HepG2 (cell line): ENCODE measurements at regions not wholly inside any gene's neighbourhood (a gene's known extent, or its start where the extent isn't known, plus 50 kb on each side); places are given as distances from the start of the nearest gene placed in this dataset.

Source experiments
- ATAC-seq: fragments of 200-7000 bp; cut with Tn5 transposase; 3 replicates; pipeline ENCODE4 v1.9.1; 2020; ENCODE audit warnings: mild to moderate bottlenecking, moderate library complexity
- BruUV-seq: library from RNA; stranded (reverse); fragments of 400-500 nt; replicated peaks from 2 replicates; lab custom pipeline; 2021; lab: Mats Ljungman, UMichigan
- CTCF ChIA-PET: fragments of 300-600 bp; formaldehyde crosslinking; extraction: SDS; loops from one replicate; lab custom pipeline; 2021; ENCODE audit warnings: low total read pairs, inconsistent platforms, low intra/inter-chr PET ratio; lab: Yijun Ruan, JAX
- POLR2A ChIA-PET: fragments of 350-600 bp; sonication (Branson Sonifier 250); formaldehyde crosslinking; loops from one replicate; lab custom pipeline; 2020; ENCODE audit warnings: antibody characterized with exemption, inconsistent platforms; lab: Yijun Ruan, JAX
- DNase-seq: peaks from one replicate; pipeline ENCODE4 v3.0.0-alpha.2; 2015; ENCODE audit warnings: low spot score
- FAIRE-seq: peaks from 3 replicates; lab custom pipeline; 2011; peaks lifted over from hg19 to GRCh38; lab: Jason Lieb, UNC
- H2AFZ ChIP-seq: one replicate; pipeline ENCODE4 v1.6.1; 2011; ENCODE audit warnings: low read length, inconsistent platforms
- H3K27ac ChIP-seq: fragments of 300-600 bp; 3 replicates; pipeline ENCODE4 v1.8.0; 2011; ENCODE audit warnings: mixed run types, mild to moderate bottlenecking, mixed read lengths, low read length, inconsistent platforms; ENCODE audit not compliant: insufficient read depth; ENCODE audit errors: extremely low read length
- H3K27me3 ChIP-seq, 2 experiments: fragments of 200-600 bp in 1 of 2; 2 replicates in 1 of 2; 3 replicates in 1 of 2; pipeline versions ENCODE4 v1.6.0 to v1.8.0; 2011; ENCODE audit warnings: low read length in 2 of 2, mild to moderate bottlenecking in 2 of 2, moderate library complexity in 2 of 2, inconsistent platforms in 1 of 2; ENCODE audit not compliant: insufficient read depth in 2 of 2, control insufficient read depth in 1 of 2
- H3K36me3 ChIP-seq, 2 experiments: fragments of 200-600 bp in 1 of 2; replicated peaks in 1 of 2; 2 replicates in 1 of 2; 3 replicates in 1 of 2; pipeline versions ENCODE4 v1.5.1 to v1.8.0; 2011; ENCODE audit warnings: low read length in 2 of 2, inconsistent platforms in 1 of 2; ENCODE audit not compliant: insufficient read depth in 2 of 2, control insufficient read depth in 1 of 2
- H3K4me1 ChIP-seq: 2 replicates; pipeline ENCODE4 v1.5.1; 2012; ENCODE audit warnings: low read length, inconsistent platforms; ENCODE audit not compliant: insufficient read depth
- H3K4me2 ChIP-seq: 2 replicates; pipeline ENCODE4 v1.6.0; 2011; ENCODE audit warnings: low read depth, low read length, inconsistent platforms
- H3K4me3 ChIP-seq, 3 experiments: fragments of 200-600 bp in 1 of 3; sonication (generic), shearing (Covaris generic) in 1 of 3; replicated peaks in 1 of 3; 2 replicates each; pipeline ENCODE4 v1.5.1; 2011 to 2016; ENCODE audit warnings: low read length in 3 of 3, inconsistent platforms in 2 of 3, low read depth in 2 of 3, mild to moderate bottlenecking in 2 of 3, control low read depth in 1 of 3, mixed read lengths in 1 of 3; ENCODE audit not compliant: insufficient read depth in 1 of 3
- H3K79me2 ChIP-seq: one replicate; pipeline ENCODE4 v1.6.1; 2011; ENCODE audit warnings: low read length, inconsistent platforms; ENCODE audit not compliant: insufficient read depth
- H3K9ac ChIP-seq: 2 replicates; pipeline ENCODE4 v1.6.0; 2011; ENCODE audit warnings: mild to moderate bottlenecking, low read depth, low read length, inconsistent platforms; ENCODE audit not compliant: insufficient read depth
- H3K9me3 ChIP-seq: 2 replicates; pipeline ENCODE4 v1.5.1; 2012; ENCODE audit warnings: mild to moderate bottlenecking, low read length
- H4K20me1 ChIP-seq: 2 replicates; pipeline ENCODE4 v1.6.0; 2011; ENCODE audit warnings: inconsistent platforms, mild to moderate bottlenecking, low read length, moderate library complexity; ENCODE audit not compliant: insufficient read depth
- CBFB ChIP-seq: sonication (generic); formaldehyde crosslinking; IDR thresholded peaks from 2 replicates; pipeline ENCODE4 v1.4.0; 2020; ENCODE audit warnings: missing genetic modification reagents
- FLYWCH1 ChIP-seq: sonication (generic); formaldehyde crosslinking; IDR thresholded peaks from 2 replicates; pipeline ENCODE4 v1.8.1; 2023; ENCODE audit warnings: mild to moderate bottlenecking, missing genetic modification reagents
- NFKBIZ ChIP-seq: IDR thresholded peaks from 2 replicates; pipeline ENCODE4 v1.6.1; 2018; ENCODE audit warnings: missing genetic modification reagents, missing compliant biosample characterization
- SMAD9 ChIP-seq: sonication (generic); formaldehyde crosslinking; IDR thresholded peaks from 2 replicates; pipeline ENCODE4 v1.5.1; 2020; ENCODE audit warnings: mild to moderate bottlenecking, missing genetic modification reagents
- SNAPC2 ChIP-seq: sonication (generic); formaldehyde crosslinking; IDR thresholded peaks from 2 replicates; pipeline ENCODE4 v1.8.1; 2022; ENCODE audit warnings: mild to moderate bottlenecking, missing genetic modification reagents
- TAF1 ChIP-seq: sonication (generic); formaldehyde crosslinking; IDR thresholded peaks from 2 replicates; pipeline ENCODE4 v1.4.0; 2020; ENCODE audit warnings: missing genetic modification reagents
- ZKSCAN8 ChIP-seq: IDR thresholded peaks from 2 replicates; pipeline ENCODE4 v1.6.1; 2016; ENCODE audit warnings: borderline replicate concordance, missing genetic modification reagents, missing compliant biosample characterization
- ZNF552 ChIP-seq: sonication (generic); formaldehyde crosslinking; IDR thresholded peaks from 2 replicates; pipeline ENCODE4 v1.9.0; 2022; ENCODE audit warnings: missing genetic modification reagents, mild to moderate bottlenecking, borderline replicate concordance
- ZNF841 ChIP-seq: sonication (generic); formaldehyde crosslinking; IDR thresholded peaks from 2 replicates; pipeline ENCODE4 v1.8.1; 2023; ENCODE audit warnings: missing genetic modification reagents, borderline replicate concordance
- in situ Hi-C: cut with HindIII; loops from 2 replicates; pipeline ENCODE4 v1.10.0; 2017; ENCODE audit warnings: low pct_unique_long_range_greater_than_20kb; ENCODE audit not compliant: extremely low pct_ligation_motif_present
- intact Hi-C: fragments of 100-400 bp; cut with micrococcal nuclease; formaldehyde crosslinking; loops from one replicate; pipeline ENCODE4 v1.10.0; 2022; ENCODE audit not compliant: unreplicated experiment
- TF ChIP-seq, protein P1 (sequence below): IDR thresholded peaks from 2 replicates; pipeline ENCODE4 v1.6.1; 2016; ENCODE audit warnings: missing compliant biosample characterization, missing genetic modification reagents, borderline replicate concordance
- TF ChIP-seq, protein P2 (sequence below): IDR thresholded peaks from 2 replicates; pipeline ENCODE4 v1.6.1; 2016; ENCODE audit warnings: mild to moderate bottlenecking
- TF ChIP-seq, protein P3 (sequence below): sonication (generic); formaldehyde crosslinking; IDR thresholded peaks from 2 replicates; pipeline ENCODE4 v1.4.0; 2020; ENCODE audit warnings: low read depth, missing genetic modification reagents
- TF ChIP-seq, protein P4 (sequence below): sonication (generic); formaldehyde crosslinking; IDR thresholded peaks from 2 replicates; pipeline ENCODE4 v1.9.0; 2021; ENCODE audit warnings: missing genetic modification reagents, borderline replicate concordance

DNA sequence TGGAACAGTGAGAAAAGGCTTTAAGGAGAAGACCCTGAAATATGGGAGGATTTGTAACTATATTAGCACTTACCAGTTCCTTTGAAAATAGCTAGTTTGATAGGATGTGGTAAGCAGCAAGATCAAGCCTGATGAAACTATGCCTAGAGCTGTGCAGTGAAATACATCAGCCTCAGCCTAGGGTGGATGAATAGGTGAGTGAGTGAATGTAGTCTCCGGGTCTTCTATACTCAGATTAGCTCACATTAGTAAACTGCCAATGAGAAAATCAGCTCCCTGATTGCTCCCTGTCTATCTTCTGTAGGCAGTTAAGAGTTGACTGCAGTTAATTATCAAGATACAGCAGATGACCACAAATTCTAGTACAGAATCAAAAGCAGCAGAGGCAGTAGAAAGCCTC, 89.6 kb downstream of the ELAPOR2 start (continued):
- TF ChIP-seq, protein P1, sequence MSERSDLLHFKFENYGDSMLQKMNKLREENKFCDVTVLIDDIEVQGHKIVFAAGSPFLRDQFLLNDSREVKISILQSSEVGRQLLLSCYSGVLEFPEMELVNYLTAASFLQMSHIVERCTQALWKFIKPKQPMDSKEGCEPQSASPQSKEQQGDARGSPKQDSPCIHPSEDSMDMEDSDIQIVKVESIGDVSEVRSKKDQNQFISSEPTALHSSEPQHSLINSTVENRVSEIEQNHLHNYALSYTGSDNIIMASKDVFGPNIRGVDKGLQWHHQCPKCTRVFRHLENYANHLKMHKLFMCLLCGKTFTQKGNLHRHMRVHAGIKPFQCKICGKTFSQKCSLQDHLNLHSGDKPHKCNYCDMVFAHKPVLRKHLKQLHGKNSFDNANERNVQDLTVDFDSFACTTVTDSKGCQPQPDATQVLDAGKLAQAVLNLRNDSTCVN (CRISPR knock-in tag) = no peak
- TF ChIP-seq ZNF552 (CRISPR knock-in tag) = no peak
- TF ChIP-seq, protein P2, sequence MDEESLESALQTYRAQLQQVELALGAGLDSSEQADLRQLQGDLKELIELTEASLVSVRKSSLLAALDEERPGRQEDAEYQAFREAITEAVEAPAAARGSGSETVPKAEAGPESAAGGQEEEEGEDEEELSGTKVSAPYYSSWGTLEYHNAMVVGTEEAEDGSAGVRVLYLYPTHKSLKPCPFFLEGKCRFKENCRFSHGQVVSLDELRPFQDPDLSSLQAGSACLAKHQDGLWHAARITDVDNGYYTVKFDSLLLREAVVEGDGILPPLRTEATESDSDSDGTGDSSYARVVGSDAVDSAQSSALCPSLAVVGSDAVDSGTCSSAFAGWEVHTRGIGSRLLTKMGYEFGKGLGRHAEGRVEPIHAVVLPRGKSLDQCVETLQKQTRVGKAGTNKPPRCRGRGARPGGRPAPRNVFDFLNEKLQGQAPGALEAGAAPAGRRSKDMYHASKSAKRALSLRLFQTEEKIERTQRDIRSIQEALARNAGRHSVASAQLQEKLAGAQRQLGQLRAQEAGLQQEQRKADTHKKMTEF = no peak

DNA sequence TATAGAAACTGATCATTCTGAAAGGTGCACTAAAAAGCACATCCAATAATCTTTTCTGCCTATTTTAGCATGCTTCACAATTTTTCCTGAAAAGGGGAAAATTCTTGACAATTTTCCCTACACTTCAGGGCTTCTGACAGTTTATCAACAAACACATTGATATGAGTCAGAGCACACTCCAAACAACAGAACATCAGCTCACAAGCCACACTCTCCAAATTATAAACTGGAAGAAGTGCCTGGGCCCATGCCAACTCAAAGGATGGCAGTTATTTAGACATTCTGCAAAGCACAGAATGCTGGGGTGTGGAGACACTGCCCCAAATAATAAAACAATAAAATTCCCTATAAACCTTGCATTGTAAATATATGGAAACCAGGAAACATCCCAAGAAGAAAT, 90.8 kb downstream of the ELAPOR2 start:
- no peaks in the 10 kb centered on the region for H4K20me1 ChIP-seq
- no peak overlapping the region for H3K4me3 ChIP-seq
- POLR2A ChIA-PET = no interaction called here
- no peaks in the 10 kb centered on the region; a peak in 1 of 5 replicates for H3K27me3 ChIP-seq
- TF ChIP-seq ZKSCAN8 (CRISPR knock-in tag) (no peak), ZNF841 (CRISPR knock-in tag) (no peak), NFKBIZ (CRISPR knock-in tag) (no peak), FLYWCH1 (CRISPR knock-in tag) (no peak), SNAPC2 (CRISPR knock-in tag) (no peak), TAF1 (CRISPR knock-in tag) (no peak), CBFB (CRISPR knock-in tag) (no peak), SMAD9 (no peak)
- TF ChIP-seq, protein P3, sequence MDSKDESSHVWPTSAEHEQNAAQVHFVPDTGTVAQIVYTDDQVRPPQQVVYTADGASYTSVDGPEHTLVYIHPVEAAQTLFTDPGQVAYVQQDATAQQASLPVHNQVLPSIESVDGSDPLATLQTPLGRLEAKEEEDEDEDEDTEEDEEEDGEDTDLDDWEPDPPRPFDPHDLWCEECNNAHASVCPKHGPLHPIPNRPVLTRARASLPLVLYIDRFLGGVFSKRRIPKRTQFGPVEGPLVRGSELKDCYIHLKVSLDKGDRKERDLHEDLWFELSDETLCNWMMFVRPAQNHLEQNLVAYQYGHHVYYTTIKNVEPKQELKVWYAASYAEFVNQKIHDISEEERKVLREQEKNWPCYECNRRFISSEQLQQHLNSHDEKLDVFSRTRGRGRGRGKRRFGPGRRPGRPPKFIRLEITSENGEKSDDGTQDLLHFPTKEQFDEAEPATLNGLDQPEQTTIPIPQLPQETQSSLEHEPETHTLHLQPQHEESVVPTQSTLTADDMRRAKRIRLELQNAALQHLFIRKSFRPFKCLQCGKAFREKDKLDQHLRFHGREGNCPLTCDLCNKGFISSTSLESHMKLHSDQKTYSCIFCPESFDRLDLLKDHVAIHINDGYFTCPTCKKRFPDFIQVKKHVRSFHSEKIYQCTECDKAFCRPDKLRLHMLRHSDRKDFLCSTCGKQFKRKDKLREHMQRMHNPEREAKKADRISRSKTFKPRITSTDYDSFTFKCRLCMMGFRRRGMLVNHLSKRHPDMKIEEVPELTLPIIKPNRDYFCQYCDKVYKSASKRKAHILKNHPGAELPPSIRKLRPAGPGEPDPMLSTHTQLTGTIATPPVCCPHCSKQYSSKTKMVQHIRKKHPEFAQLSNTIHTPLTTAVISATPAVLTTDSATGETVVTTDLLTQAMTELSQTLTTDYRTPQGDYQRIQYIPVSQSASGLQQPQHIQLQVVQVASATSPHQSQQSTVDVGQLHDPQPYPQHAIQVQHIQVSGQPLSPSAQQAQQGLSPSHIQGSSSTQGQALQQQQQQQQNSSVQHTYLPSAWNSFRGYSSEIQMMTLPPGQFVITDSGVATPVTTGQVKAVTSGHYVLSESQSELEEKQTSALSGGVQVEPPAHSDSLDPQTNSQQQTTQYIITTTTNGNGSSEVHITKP (CRISPR knock-in tag) = no peak
- TF ChIP-seq, protein P4, sequence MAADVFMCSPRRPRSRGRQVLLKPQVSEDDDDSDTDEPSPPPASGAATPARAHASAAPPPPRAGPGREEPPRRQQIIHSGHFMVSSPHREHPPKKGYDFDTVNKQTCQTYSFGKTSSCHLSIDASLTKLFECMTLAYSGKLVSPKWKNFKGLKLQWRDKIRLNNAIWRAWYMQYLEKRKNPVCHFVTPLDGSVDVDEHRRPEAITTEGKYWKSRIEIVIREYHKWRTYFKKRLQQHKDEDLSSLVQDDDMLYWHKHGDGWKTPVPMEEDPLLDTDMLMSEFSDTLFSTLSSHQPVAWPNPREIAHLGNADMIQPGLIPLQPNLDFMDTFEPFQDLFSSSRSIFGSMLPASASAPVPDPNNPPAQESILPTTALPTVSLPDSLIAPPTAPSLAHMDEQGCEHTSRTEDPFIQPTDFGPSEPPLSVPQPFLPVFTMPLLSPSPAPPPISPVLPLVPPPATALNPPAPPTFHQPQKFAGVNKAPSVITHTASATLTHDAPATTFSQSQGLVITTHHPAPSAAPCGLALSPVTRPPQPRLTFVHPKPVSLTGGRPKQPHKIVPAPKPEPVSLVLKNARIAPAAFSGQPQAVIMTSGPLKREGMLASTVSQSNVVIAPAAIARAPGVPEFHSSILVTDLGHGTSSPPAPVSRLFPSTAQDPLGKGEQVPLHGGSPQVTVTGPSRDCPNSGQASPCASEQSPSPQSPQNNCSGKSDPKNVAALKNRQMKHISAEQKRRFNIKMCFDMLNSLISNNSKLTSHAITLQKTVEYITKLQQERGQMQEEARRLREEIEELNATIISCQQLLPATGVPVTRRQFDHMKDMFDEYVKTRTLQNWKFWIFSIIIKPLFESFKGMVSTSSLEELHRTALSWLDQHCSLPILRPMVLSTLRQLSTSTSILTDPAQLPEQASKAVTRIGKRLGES (CRISPR knock-in tag) = no peak
- H3K79me2 ChIP-seq = no peaks in the 10 kb centered on the region
- no peak overlapping the region for H2AFZ ChIP-seq
- no peak for DNase-seq
- no TSS peak for BruUV-seq
- no peak overlapping the region for H3K9ac ChIP-seq
- CTCF ChIA-PET = no interaction called here
- H3K36me3 ChIP-seq = no peaks in the 10 kb centered on the region
- intact Hi-C loops (no loop called here), in situ Hi-C loops (no loop called here)
- no peak for FAIRE-seq
- no peaks in the 10 kb centered on the region for H3K4me1 ChIP-seq
- H3K4me2 ChIP-seq = no peak overlapping the region
- no peaks in the 10 kb centered on the region for H3K9me3 ChIP-seq
- ATAC-seq = no peak
- no peak overlapping the region for H3K27ac ChIP-seq
